GM12892 (cell line): ENCODE measurements at regions not wholly inside any gene's neighbourhood (a gene's known extent, or its start where the extent isn't known, plus 50 kb on each side); places are given as distances from the start of the nearest gene placed in this dataset.

ENCODE experiments used
- DNase-seq: peaks from one replicate; pipeline ENCODE4 v3.0.0; 2011; ENCODE audit not compliant: insufficient read length
- FAIRE-seq: peaks from 2 replicates; lab custom pipeline; 2011; peaks lifted over from hg19 to GRCh38; lab: Jason Lieb, UNC
- POLR2A ChIP-seq: IDR thresholded peaks from 2 replicates; pipeline ENCODE4 v1.6.1; 2011; ENCODE audit warnings: low read depth, low read length, control low read depth
- POLR2AphosphoS5 ChIP-seq: IDR thresholded peaks from 2 replicates; pipeline ENCODE4 v1.6.1; 2011; ENCODE audit warnings: low read depth, low read length, control low read depth
- TAF1 ChIP-seq: IDR thresholded peaks from 2 replicates; pipeline ENCODE4 v1.6.1; 2011; ENCODE audit warnings: low read depth, mild to moderate bottlenecking, control low read depth, low read length, borderline replicate concordance

- TF ChIP-seq POLR2A = no peak
- no peak for TF ChIP-seq TAF1
- no peak for TF ChIP-seq POLR2AphosphoS5
- FAIRE-seq (no peak), DNase-seq (no peak)
These were observed 543.2 kb downstream of the DCDC2C start for GRCh38 chr2:4246364-4247131.

GRCh38 chr2:4247791-4248190 is 544.4 kb downstream of the DCDC2C start:
- TF ChIP-seq POLR2A = no peak
- no peak for TF ChIP-seq POLR2AphosphoS5
- no peak for TF ChIP-seq TAF1
- no peak for FAIRE-seq
- no peak for DNase-seq

- FAIRE-seq (no peak), DNase-seq (no peak)
- TF ChIP-seq TAF1 = no peak
- TF ChIP-seq POLR2A = no peak
These were observed 552.1 kb downstream of the DCDC2C start for GRCh38 chr2:4255491-4255890.

DNA sequence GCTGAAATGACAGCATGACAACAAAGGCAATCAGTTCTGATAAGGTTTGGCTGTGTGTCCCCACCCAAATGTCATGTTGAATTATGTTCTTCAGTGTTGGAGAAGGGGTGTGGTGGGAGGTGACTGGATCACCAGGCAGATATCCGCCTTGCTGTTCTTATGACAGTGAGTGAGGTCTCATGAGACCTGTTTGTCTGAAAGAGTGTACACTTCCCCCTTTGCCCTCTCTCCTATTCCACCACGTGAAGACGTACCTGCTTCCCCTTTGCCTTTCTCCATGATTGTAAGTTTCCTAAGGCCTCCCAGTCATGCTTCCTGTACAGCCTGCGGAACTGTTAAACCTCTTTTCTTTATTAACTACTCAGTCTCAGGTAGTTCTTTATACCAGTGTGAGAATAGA is 553.0 kb downstream of the DCDC2C start:
- DNase-seq = no peak
- FAIRE-seq = no peak
- TF ChIP-seq POLR2AphosphoS5 (no peak), POLR2A (no peak), TAF1 (no peak)

- TF ChIP-seq TAF1 = no peak
- no peak for TF ChIP-seq POLR2AphosphoS5
- TF ChIP-seq POLR2A = no peak
- FAIRE-seq (no peak), DNase-seq (no peak)
These were observed 555.2 kb downstream of the DCDC2C start for GRCh38 chr2:4258563-4258962.

DNA sequence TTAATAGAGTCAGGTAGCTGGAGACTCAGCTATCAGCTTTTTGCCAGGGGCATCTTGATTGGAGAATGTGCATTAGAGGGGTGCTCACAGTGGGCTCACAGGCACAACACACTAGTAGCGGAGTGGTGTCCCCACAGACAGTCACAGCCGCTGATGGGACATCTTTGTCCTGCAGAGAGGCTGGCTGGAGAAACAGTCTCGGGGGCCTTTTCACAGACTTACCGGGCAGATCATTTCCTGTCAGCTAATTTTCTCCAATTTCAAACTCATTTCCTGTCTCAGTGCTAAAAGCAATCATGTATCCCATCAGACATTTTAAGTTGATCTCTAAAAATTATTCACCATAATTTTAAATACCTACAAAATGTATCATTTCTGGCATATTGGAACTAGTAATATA is 562.6 kb downstream of the DCDC2C start:
- TF ChIP-seq TAF1 (no peak), POLR2A (no peak), POLR2AphosphoS5 (no peak)
- DNase-seq (no peak), FAIRE-seq (no peak)

DNA sequence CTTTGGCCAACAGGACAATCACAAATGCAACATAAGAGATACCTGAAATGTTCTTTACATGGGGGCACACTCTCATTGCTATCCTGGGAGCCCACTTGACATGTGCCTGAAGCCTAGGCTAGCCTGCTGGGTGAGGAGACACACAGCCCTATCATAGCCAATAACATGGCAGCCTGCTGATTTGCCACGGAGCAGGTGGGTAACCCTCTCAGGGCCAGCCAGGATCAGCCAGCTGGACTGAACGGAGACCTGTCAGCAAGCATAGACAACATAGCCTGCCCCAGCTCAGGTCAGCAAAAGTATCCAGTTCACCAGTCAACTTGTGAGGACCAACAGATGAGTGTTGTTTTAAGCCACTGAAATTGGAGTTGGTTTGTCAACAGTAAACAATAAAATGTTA is 566.5 kb downstream of the DCDC2C start:
- TF ChIP-seq POLR2A (no peak), POLR2AphosphoS5 (no peak)
- no peak for DNase-seq
- FAIRE-seq = no peak

DNA sequence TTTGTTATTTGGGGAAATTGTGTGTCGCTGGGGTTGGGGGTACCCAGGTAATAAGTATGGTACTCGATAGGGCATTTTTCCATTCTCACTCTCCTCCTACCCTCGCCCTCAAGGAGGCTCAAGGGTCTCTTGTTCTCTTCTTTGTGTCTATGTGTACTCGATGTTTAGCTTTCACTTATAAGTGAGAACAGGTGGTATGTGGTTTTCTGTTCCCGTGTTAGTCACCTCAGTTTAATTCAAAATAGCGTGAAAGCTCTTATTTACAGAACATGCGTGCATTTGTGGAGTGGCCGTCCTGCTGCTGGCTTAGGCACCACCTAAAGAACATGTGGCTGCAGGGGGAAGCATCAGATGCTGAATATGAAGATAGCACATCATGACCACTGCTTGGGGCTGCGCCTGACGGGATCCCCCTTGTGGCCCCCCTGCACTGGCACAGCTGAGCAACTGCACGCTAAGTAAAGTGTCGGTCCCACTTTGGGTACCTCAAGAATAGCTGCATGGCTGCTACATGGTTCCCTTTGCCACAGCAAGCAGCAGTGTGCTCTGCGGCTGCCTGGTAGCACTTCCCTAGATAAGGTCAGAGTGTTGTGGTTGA is 569.0 kb downstream of the DCDC2C start:
- no peak for TF ChIP-seq POLR2AphosphoS5
- TF ChIP-seq POLR2A = no peak
- TF ChIP-seq TAF1 = no peak
- DNase-seq = no peak
- no peak for FAIRE-seq

DNA sequence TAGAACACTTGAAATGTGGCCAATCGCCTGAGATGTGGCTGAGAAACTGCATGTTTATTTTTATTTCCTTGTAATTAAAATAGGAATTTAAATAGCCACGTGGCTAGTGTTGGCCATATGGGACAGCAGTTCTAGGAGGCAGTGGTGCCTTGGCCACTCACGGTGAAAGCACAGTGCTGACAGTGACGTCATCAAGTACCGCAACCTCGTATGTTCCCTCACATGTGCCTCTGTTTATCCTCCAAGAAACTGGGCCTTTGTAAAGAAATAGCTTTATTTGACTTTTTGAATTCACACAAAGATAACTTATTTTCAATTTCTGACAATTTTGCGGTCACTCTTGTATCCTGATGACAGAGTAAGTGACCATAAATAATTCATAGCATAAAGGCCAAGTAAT is 575.0 kb downstream of the DCDC2C start:
- FAIRE-seq = no peak
- no peak for TF ChIP-seq TAF1
- TF ChIP-seq POLR2A = no peak
- TF ChIP-seq POLR2AphosphoS5 = no peak
- DNase-seq = no peak

DNA sequence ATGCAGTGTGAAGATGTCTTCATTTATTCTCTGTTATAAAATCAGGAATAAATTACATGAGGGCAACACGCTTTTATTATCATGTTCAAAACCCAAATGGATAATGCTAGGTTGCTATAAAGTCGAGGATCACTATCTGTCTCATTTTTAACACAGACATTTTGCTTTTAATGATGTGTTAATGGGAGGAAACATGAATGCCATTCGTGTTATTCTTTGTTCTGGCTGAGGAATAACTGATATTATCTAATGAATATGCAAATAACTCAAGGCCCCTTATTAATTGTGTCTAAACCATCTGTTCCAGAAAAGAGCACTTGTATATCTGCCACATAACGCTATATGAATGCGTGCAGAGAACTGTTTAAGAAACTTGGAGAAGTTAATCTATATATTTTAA is 576.1 kb downstream of the DCDC2C start:
- no peak for TF ChIP-seq TAF1
- TF ChIP-seq POLR2A = no peak
- TF ChIP-seq POLR2AphosphoS5 = no peak
- DNase-seq (no peak), FAIRE-seq (no peak)

DNA sequence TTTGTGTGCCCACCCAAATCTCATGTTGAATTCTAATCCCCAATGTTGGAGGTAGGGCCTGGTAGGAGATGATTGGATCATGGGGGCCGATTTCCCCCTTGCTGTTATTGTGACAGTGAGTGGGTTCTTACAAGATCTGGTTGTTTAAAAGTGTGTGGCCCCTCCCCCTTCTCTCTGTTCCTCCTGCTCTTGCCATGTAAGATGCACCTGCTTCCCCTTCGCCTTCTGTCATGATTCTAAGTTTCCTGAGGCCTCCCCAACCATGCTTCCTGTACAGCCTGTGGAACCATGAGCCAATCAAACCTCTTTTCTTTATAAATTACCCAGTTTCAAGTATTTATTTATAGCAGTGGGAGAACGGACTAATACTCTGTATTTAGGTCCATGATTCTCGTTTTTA is 588.1 kb downstream of the DCDC2C start:
- DNase-seq = no peak
- TF ChIP-seq POLR2AphosphoS5 (no peak), POLR2A (no peak), TAF1 (no peak)
- no peak for FAIRE-seq

GRCh38 chr2:4295680-4296079 is 592.3 kb downstream of the DCDC2C start:
- no peak for DNase-seq
- no peak for FAIRE-seq
- TF ChIP-seq POLR2AphosphoS5 (no peak), POLR2A (no peak), TAF1 (no peak)

DNA sequence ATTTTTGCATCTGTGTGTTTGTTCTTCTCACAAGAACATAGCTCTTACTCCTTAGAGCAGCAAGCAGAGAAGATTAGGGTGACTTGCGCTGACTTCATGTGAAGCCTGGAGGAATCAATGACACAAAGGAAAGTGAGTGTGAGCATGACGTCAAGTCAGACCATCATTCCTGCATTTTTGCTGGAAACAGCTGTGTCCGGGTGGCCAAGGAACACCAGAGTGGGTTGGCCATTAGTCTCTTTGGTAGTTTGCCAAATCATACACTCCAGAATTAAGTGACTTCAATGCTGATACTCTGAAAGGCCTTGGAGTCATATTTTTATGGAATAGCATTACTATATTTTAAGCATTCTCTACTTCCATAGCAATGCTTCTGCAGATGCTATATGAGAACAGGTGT is 597.2 kb downstream of the DCDC2C start:
- no peak for TF ChIP-seq POLR2A
- TF ChIP-seq POLR2AphosphoS5 = no peak
- TF ChIP-seq TAF1 = no peak
- DNase-seq (no peak), FAIRE-seq (no peak)
